ENCODE measurements at regions not wholly inside any gene's neighbourhood (a gene's known extent, or its start where the extent isn't known, plus 50 kb on each side); places are given as distances from the start of the nearest gene placed in this dataset.

DNA sequence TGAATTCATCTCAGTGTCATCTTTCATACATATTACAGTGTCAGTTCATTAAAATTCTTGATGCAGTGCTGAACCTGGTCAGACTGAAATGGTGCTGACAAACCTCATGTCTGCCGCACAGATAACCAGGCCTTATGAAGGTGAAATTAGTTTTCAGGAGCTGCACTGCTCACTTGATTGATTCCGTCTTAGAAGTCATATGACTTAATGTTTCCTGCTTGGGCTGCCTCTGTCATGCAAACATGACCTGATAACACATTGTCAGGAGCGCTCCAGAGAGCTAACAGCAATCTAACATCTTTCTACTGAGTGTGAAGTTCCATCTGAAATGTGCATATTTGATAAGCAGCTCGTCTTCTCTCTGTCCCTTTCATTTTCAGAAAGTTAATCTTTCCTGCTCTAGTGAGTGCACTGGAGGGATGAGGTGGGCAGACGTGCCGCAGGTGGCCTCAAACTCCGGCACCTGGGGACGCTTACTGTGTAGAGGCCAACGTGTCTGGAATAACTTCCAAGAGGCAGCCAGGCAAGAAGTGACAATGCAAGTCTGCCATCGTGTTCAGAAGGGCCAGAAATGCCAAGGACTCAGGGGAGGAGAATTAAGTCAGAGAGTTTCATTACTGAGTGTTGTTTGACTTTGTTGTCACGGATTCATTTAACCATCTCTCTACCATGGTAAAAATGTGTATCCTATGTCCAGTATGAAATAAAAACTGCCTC lies 592.1 kb downstream of the TLE1 start:
- peaks cover 13% of the 10 kb centered on the region for H3K4me1 ChIP-seq
- TF ChIP-seq Cebpa-rat (IDR thresholded peaks at IDR 0.05) = no peak
- H3K27ac ChIP-seq = 0 out of 2 replicates have a peak overlapping the region, but pooled peaks have one; percentile 25
- no peak overlapping the region for H3K4me3 ChIP-seq
- peak overlapping the region; percentile 58 for H3K4me2 ChIP-seq
- no peak overlapping the region for H3K9ac ChIP-seq
- H4K20me1 ChIP-seq = no peaks in the 10 kb centered on the region
- H3K27me3 ChIP-seq = no peaks in the 10 kb centered on the region
- H3K36me3 ChIP-seq = no peaks in the 10 kb centered on the region
- peaks cover 28% of the 10 kb centered on the region for H3K9me3 ChIP-seq

DNA sequence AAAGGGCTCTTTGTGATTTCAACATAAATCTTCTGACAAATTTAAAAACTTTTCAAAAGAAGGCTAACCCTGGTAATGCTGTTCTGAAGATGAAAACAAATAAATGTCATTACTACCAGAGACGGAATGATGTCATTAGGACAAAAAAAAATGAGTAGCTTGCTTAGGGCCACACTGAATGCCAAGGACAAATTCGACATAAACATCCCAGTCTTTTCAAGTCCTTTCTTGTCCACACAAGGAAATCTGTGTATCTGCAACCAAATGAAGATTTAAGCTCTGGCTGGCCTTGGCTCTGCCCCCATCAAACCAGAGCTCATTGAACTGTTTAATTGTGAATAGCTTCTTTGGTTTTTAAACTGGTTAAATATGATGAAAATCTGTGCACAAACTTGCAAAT lies 592.7 kb downstream of the TLE1 start:
- H3K9ac ChIP-seq = no peak overlapping the region

GRCh38 chr9:81092057-81092456 lies 597.3 kb downstream of the TLE1 start:
- no peak overlapping the region for H3K4me3 ChIP-seq
- peaks cover 5% of the 10 kb centered on the region for H3K4me1 ChIP-seq
- H3K36me3 ChIP-seq = no peaks in the 10 kb centered on the region
- no peak overlapping the region for H3K4me2 ChIP-seq
- H3K9me3 ChIP-seq = peaks cover 5% of the 10 kb centered on the region; the same call in 1 of the 2 replicates
- H4K20me1 ChIP-seq = no peaks in the 10 kb centered on the region
- no peak overlapping the region for H3K27ac ChIP-seq
- no peak for TF ChIP-seq Cebpa-rat (IDR thresholded peaks at IDR 0.05)
- H3K27me3 ChIP-seq = no peaks in the 10 kb centered on the region
- H3K9ac ChIP-seq = no peak overlapping the region

More for the DNA sequence above, 592.7 kb downstream of the TLE1 start:
- Histone ChIP-seq H3K27me3 (no peaks in the 10 kb centered on the region), H4K20me1 (no peaks in the 10 kb centered on the region), H3K36me3 (no peaks in the 10 kb centered on the region), H3K4me2 (peak overlapping the region; percentile 58), H3K4me1 (peaks cover 13% of the 10 kb centered on the region), H3K4me3 (no peak overlapping the region), H3K9me3 (peaks cover 28% of the 10 kb centered on the region), H3K27ac (no peak overlapping the region)
- TF ChIP-seq Cebpa-rat (IDR thresholded peaks at IDR 0.05) = no peak

- Histone ChIP-seq H3K4me1 (no peaks in the 10 kb centered on the region), H3K9ac (no peak overlapping the region), H3K27ac (no peak overlapping the region), H3K27me3 (no peaks in the 10 kb centered on the region), H3K4me3 (no peak overlapping the region), H3K4me2 (no peak overlapping the region), H3K9me3 (peaks cover 5% of the 10 kb centered on the region; the same call in 1 of the 2 replicates), H3K36me3 (no peaks in the 10 kb centered on the region), H4K20me1 (no peaks in the 10 kb centered on the region)
- no peak for TF ChIP-seq Cebpa-rat (IDR thresholded peaks at IDR 0.05)
Observed at GRCh38 chr9:81088341-81088740, 601.0 kb downstream of the TLE1 start.

GRCh38 chr9:81086416-81086815 lies 602.9 kb downstream of the TLE1 start:
- no peak for TF ChIP-seq Cebpa-rat (IDR thresholded peaks at IDR 0.05)
- Histone ChIP-seq H4K20me1 (no peaks in the 10 kb centered on the region), H3K9ac (no peak overlapping the region), H3K27ac (no peak overlapping the region), H3K27me3 (no peaks in the 10 kb centered on the region), H3K4me3 (no peak overlapping the region), H3K36me3 (no peaks in the 10 kb centered on the region), H3K4me2 (no peak overlapping the region), H3K4me1 (no peaks in the 10 kb centered on the region; the same call in 1 of the 2 replicates), H3K9me3 (no peaks in the 10 kb centered on the region)

DNA sequence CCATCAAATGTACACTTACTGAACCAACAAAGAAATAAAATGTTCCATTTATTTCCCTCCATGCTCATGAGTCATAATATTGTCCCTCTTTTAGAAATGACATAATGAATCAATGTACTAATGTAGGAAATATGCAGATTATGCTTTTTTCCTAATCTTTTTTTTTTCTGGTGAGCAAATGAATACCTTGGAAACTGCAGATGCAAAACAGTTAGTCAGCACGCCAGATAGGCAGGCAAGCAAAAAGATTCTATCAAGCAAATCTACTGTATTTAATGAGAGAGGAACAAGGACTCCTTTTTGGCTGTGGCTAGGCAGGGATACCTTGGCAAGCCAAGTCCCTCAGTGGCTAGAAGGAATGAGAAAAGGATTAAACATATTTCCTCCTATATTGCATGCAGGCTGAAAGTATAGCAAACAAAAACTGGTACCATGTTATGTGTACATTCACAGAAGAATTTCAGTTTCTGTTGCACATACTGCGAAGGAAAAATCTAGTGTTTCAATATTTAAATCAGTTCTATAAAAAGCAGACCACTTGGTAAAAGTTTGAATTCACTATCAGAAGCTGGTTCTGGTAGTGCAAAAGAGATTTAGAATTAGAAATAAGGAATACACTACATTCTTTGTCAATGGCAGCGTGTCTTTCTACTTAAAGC lies 605.4 kb downstream of the TLE1 start:
- no peaks in the 10 kb centered on the region for H3K36me3 ChIP-seq
- no peaks in the 10 kb centered on the region for H4K20me1 ChIP-seq
- no peak overlapping the region for H3K4me3 ChIP-seq
- H3K9me3 ChIP-seq = no peaks in the 10 kb centered on the region
- no peak overlapping the region for H3K27ac ChIP-seq
- no peak for TF ChIP-seq Cebpa-rat (IDR thresholded peaks at IDR 0.05)
- H3K4me1 ChIP-seq = no peaks in the 10 kb centered on the region; the same call in 1 of the 2 replicates
- no peak overlapping the region for H3K9ac ChIP-seq
- no peak overlapping the region for H3K4me2 ChIP-seq
- no peaks in the 10 kb centered on the region for H3K27me3 ChIP-seq

- Histone ChIP-seq H3K9me3 (no peaks in the 10 kb centered on the region), H3K36me3 (no peaks in the 10 kb centered on the region), H3K4me3 (no peak overlapping the region), H3K4me1 (peaks cover 2% of the 10 kb centered on the region), H4K20me1 (no peaks in the 10 kb centered on the region), H3K27ac (no peak overlapping the region), H3K27me3 (no peaks in the 10 kb centered on the region), H3K4me2 (no peak overlapping the region), H3K9ac (no peak overlapping the region)
- TF ChIP-seq Cebpa-rat (IDR thresholded peaks at IDR 0.05) = no peak
Observed at GRCh38 chr9:81083067-81083466, 606.3 kb downstream of the TLE1 start.

GRCh38 chr9:81082221-81082620 lies 607.1 kb downstream of the TLE1 start:
- Histone ChIP-seq H3K36me3 (no peaks in the 10 kb centered on the region), H3K4me1 (peaks cover 5% of the 10 kb centered on the region), H3K4me2 (no peak overlapping the region), H3K4me3 (no peak overlapping the region), H3K9me3 (no peaks in the 10 kb centered on the region), H4K20me1 (no peaks in the 10 kb centered on the region), H3K9ac (no peak overlapping the region), H3K27ac (no peak overlapping the region), H3K27me3 (no peaks in the 10 kb centered on the region)
- TF ChIP-seq Cebpa-rat (IDR thresholded peaks at IDR 0.05) = no peak

DNA sequence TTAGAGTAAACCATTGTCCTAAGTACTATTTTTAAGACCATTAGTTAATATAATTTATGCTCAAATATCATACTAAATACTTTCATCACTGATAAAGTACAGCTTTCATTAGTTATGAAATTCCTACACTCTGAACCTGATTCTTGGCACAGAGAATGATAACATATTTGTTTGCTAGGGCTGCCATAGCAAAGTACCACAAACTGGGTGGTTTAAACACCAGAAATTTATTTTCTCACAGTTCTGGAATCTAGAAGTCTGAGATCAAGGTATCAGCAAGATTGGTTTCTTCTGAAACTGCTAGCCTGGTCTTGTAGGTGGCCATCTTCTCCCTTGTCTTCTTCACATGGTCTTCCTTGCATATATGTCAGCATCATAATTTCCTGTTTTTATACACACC lies 608.4 kb downstream of the TLE1 start:
- Histone ChIP-seq H3K9ac (no peak overlapping the region), H3K36me3 (no peaks in the 10 kb centered on the region), H3K9me3 (no peaks in the 10 kb centered on the region), H3K27me3 (no peaks in the 10 kb centered on the region), H3K4me3 (no peak overlapping the region), H3K27ac (no peak overlapping the region), H3K4me2 (no peak overlapping the region), H3K4me1 (peaks cover 5% of the 10 kb centered on the region), H4K20me1 (no peaks in the 10 kb centered on the region)
- TF ChIP-seq Cebpa-rat (IDR thresholded peaks at IDR 0.05) = no peak

- no peak overlapping the region for H3K4me2 ChIP-seq
- H3K27ac ChIP-seq = no peak overlapping the region
- H3K4me1 ChIP-seq = peaks cover 5% of the 10 kb centered on the region
- H3K9ac ChIP-seq = no peak overlapping the region
- no peaks in the 10 kb centered on the region for H4K20me1 ChIP-seq
- H3K4me3 ChIP-seq = no peak overlapping the region
- no peaks in the 10 kb centered on the region for H3K36me3 ChIP-seq
- H3K9me3 ChIP-seq = no peaks in the 10 kb centered on the region
- TF ChIP-seq Cebpa-rat (IDR thresholded peaks at IDR 0.05) = no peak
- no peaks in the 10 kb centered on the region for H3K27me3 ChIP-seq
Observed at GRCh38 chr9:81080185-81080584, 609.2 kb downstream of the TLE1 start.

All from BLaER1 (cell line).